Neural cell (in vitro differentiated cells): ENCODE measurements at regions not wholly inside any gene's neighbourhood (a gene's known extent, or its start where the extent isn't known, plus 50 kb on each side); places are given as distances from the start of the nearest gene placed in this dataset.

Source experiments
- CTCF ChIP-seq: fragments of 450-650 bp; IDR thresholded peaks from 2 replicates; pipeline ENCODE4 v1.5.1; 2014; ENCODE audit warnings: antibody characterized with exemption, mild to moderate bottlenecking, moderate library complexity; ENCODE audit not compliant: poor library complexity, severe bottlenecking
- EP300 ChIP-seq: fragments of 450-650 bp; conservative IDR thresholded peaks from 2 replicates; pipeline ENCODE4 v1.6.1; 2014; ENCODE audit warnings: antibody characterized with exemption, mild to moderate bottlenecking, moderate library complexity; ENCODE audit not compliant: poor library complexity, severe bottlenecking
- EZH2 ChIP-seq: fragments of 200-600, 300-800 bp; shearing (Covaris generic), sonication (generic); IDR thresholded peaks from 2 replicates; pipeline ENCODE4 v1.6.1; 2014; ENCODE audit warnings: antibody characterized with exemption, low read length, borderline replicate concordance, mild to moderate bottlenecking; ENCODE audit not compliant: insufficient read depth, poor library complexity, severe bottlenecking
- MXI1 ChIP-seq: fragments of 450-650 bp; conservative IDR thresholded peaks from 2 replicates; pipeline ENCODE4 v1.6.1; 2014; ENCODE audit warnings: antibody characterized with exemption, mild to moderate bottlenecking; ENCODE audit not compliant: poor library complexity, severe bottlenecking
- POLR2AphosphoS5 ChIP-seq: IDR thresholded peaks from 2 replicates; pipeline ENCODE4 v1.6.1; 2012
- TAF1 ChIP-seq: IDR thresholded peaks from 2 replicates; pipeline ENCODE4 v1.6.1; 2012; ENCODE audit warnings: low read depth

GRCh38 chr21:17372200-17372599 is 140.6 kb upstream of the CXADR start:
- TF ChIP-seq CTCF: no peak
- TF ChIP-seq MXI1: no peak
- TF ChIP-seq EZH2: no peak
- TF ChIP-seq POLR2AphosphoS5: no peak
- TF ChIP-seq TAF1: no peak
- TF ChIP-seq EP300: no peak
